COLO829 (cell line): ENCODE measurements at regions not wholly inside any gene's neighbourhood (a gene's known extent, or its start where the extent isn't known, plus 50 kb on each side); places are given as distances from the start of the nearest gene placed in this dataset.
A peak's percentile ranks its signal among the peaks of the same experiment; 100 is the strongest.
"Not testable (repeated sequence)": the region's sequence is repeated elsewhere in the genome, so short reads cannot be mapped to it uniquely, and the experiment has no call there.

Experiments used
- DNase-seq: peaks from one replicate; pipeline ENCODE4 v3.0.0; 2012; ENCODE audit warnings: low spot score

GRCh38 chr1:229008347-229008746 lies 262.6 kb upstream of the RAB4A start:
- not testable (repeated sequence) for DNase-seq

- DNase-seq, result no peak
Observed at GRCh38 chr1:229011022-229011421, 259.9 kb upstream of the RAB4A start.

GRCh38 chr1:229012823-229013222 lies 258.1 kb upstream of the RAB4A start:
- no peak for DNase-seq

- no peak for DNase-seq
Observed at GRCh38 chr1:229013981-229014380, 256.9 kb upstream of the RAB4A start.

- DNase-seq, result no peak
Observed at GRCh38 chr1:229015806-229016205, 255.1 kb upstream of the RAB4A start.

- DNase-seq, result no peak
Observed at GRCh38 chr1:229017091-229017490, 253.8 kb upstream of the RAB4A start.

- DNase-seq, result no peak
Observed at GRCh38 chr1:229018674-229019295, 252.1 kb upstream of the RAB4A start.

GRCh38 chr1:229019663-229020271 lies 251.1 kb upstream of the RAB4A start:
- no peak for DNase-seq

- DNase-seq, result not testable (repeated sequence)
Observed at GRCh38 chr1:229021034-229021433, 249.9 kb upstream of the RAB4A start.

- peak; percentile 86 for DNase-seq
Observed at GRCh38 chr1:229022595-229023333, 248.1 kb upstream of the RAB4A start.

- no peak for DNase-seq
Observed at GRCh38 chr1:229023651-229024300, 247.1 kb upstream of the RAB4A start.

GRCh38 chr1:229024528-229025130 lies 246.3 kb upstream of the RAB4A start:
- DNase-seq, result peak; percentile 88

GRCh38 chr1:229025576-229025975 lies 245.3 kb upstream of the RAB4A start:
- no peak for DNase-seq

GRCh38 chr1:229027158-229027557 lies 243.8 kb upstream of the RAB4A start:
- DNase-seq, result no peak

- DNase-seq, result peak; percentile 28
Observed at GRCh38 chr1:229027622-229028182, 243.2 kb upstream of the RAB4A start.

GRCh38 chr1:229028544-229028943 lies 242.4 kb upstream of the RAB4A start:
- no peak for DNase-seq

GRCh38 chr1:229028987-229029878 lies 241.7 kb upstream of the RAB4A start:
- peak; percentile 37 for DNase-seq

- DNase-seq, result no peak
Observed at GRCh38 chr1:229029879-229030235, 241.1 kb upstream of the RAB4A start.

GRCh38 chr1:229030630-229031029 lies 240.3 kb upstream of the RAB4A start:
- DNase-seq, result no peak

GRCh38 chr1:229031061-229031460 lies 239.8 kb upstream of the RAB4A start:
- no peak for DNase-seq
